ENCODE measurements at regions not wholly inside any gene's neighbourhood (a gene's known extent, or its start where the extent isn't known, plus 50 kb on each side); places are given as distances from the start of the nearest gene placed in this dataset.
A peak's percentile ranks its signal among the peaks of the same experiment; 100 is the strongest.

DNA sequence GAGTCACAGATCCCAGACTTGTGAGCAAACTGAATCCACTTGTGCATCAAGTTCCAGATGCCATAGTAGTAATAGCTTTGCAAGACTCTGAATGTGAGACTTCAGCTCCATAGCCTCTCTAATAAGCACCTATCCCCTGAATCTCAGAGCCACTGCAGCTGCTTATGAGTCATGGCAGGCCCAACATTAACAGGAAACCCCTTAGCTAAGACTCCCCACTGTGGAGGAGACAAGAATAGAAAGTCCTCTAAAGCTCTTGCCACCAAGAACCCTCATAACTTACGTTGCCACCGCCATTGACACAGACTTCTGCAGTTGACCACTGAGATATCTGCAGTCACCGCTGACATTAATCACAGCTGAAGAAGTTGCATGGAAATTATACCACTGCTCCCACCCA is 62.9 kb upstream of the PDE3A start:
- H3K4me2 ChIP-seq (ENCODE audit: low read depth, low read length) = no peak overlapping the region
- TF ChIP-seq CTCF (conservative IDR thresholded peaks at IDR 0.05; ENCODE audit: low read depth, low read length) = no peak
- no peak for TF ChIP-seq CHD1 (IDR thresholded peaks at IDR 0.05; ENCODE audit: low read depth, low read length)
- no peak for TF ChIP-seq ELK1 (IDR thresholded peaks at IDR 0.05; ENCODE audit: borderline replicate concordance, low read depth, low read length)
- no peak for TF ChIP-seq MAFK (IDR thresholded peaks at IDR 0.05; ENCODE audit: low read depth, low read length)
- no peak for TF ChIP-seq CEBPB (IDR thresholded peaks at IDR 0.05; ENCODE audit: low read depth, low read length)
- TF ChIP-seq RFX5 (IDR thresholded peaks at IDR 0.05; ENCODE audit: low read depth, low read length) = no peak
- TF ChIP-seq RAD21 (IDR thresholded peaks at IDR 0.05; ENCODE audit: low read length) = no peak
- no peak for TF ChIP-seq NFE2L2 (IDR thresholded peaks at IDR 0.05; ENCODE audit: low read depth, low read length)
- no peak for TF ChIP-seq RCOR1 (IDR thresholded peaks at IDR 0.05; ENCODE audit: insufficient replicate concordance, low read length)
- no peak for TF ChIP-seq MXI1 (IDR thresholded peaks at IDR 0.05; ENCODE audit: borderline replicate concordance, low read depth, low read length)
- no peak for TF ChIP-seq USF2 (IDR thresholded peaks at IDR 0.05; ENCODE audit: low read depth, low read length)
- TF ChIP-seq POLR2A (IDR thresholded peaks at IDR 0.05; ENCODE audit: low read depth, low read length) = no peak
- TF ChIP-seq FOS (IDR thresholded peaks at IDR 0.05; ENCODE audit: low read depth, low read length) = no peak
- TF ChIP-seq SMC3 (IDR thresholded peaks at IDR 0.05; ENCODE audit: low read depth, low read length) = no peak
- no peak for TF ChIP-seq MAZ (IDR thresholded peaks at IDR 0.05; ENCODE audit: borderline replicate concordance, low read depth, low read length)
- TF ChIP-seq BHLHE40 (IDR thresholded peaks at IDR 0.05; ENCODE audit: low read depth, low read length) = no peak
- no peaks in the 10 kb centered on the region for H3K36me3 ChIP-seq (ENCODE audit: control insufficient read depth, insufficient read depth, low read length)
- H3K56ac ChIP-seq (ENCODE audit: extremely low read depth, insufficient read depth, low read length) = no peak overlapping the region
- no peak overlapping the region for H3K27ac ChIP-seq (ENCODE audit: insufficient read depth, low read length)
- DNase-seq (peak; percentile 2), ATAC-seq (ENCODE audit: low read depth) (no peak)
- no peak overlapping the region for H2AK9ac ChIP-seq (replicated peaks; ENCODE audit: low read depth, low read length, poor library complexity)
- CTCF ChIA-PET = no interaction called here
- no peaks in the 10 kb centered on the region for H3K79me1 ChIP-seq (ENCODE audit: low read depth in 1 of 2, low read length in 2 of 2)
- H4K20me1 ChIP-seq (ENCODE audit: insufficient read depth, low read length) = no peaks in the 10 kb centered on the region
- H3K27me3 ChIP-seq (ENCODE audit: control insufficient read depth, insufficient read depth, low read length) = no peaks in the 10 kb centered on the region
- no peak overlapping the region for H2AK5ac ChIP-seq (ENCODE audit: low read depth, low read length)
- H2BK120ac ChIP-seq (ENCODE audit: low read depth, low read length) = no peak overlapping the region
- H3K14ac ChIP-seq (replicated peaks; ENCODE audit: low read depth, low read length) = no peak overlapping the region
- H2AFZ ChIP-seq (replicated peaks; ENCODE audit: low read length, poor library complexity) = no peak overlapping the region
- no peak overlapping the region for H2BK15ac ChIP-seq (ENCODE audit: low read depth, low read length)
- H2BK5ac ChIP-seq (ENCODE audit: low read depth, low read length, poor library complexity, severe bottlenecking) = no peak overlapping the region
- BruUV-seq (replicated peaks) = no TSS peak
- H3K18ac ChIP-seq (ENCODE audit: low read depth, low read length) = no peak overlapping the region
- no peak overlapping the region for H3K9ac ChIP-seq (ENCODE audit: low read depth, low read length)
- in situ Hi-C loops (cut with MboI; ENCODE audit: low sequenced_read_pairs) (no loop called here), intact Hi-C loops (cut with micrococcal nuclease) (no loop called here), dilution Hi-C loops (cut with HindIII; ENCODE audit: low sequenced_read_pairs, unreplicated experiment) (no loop called here)
- H3K4me3 ChIP-seq (ENCODE audit: insufficient read depth, low read depth, low read length) = no peak overlapping the region
- H3K9me1 ChIP-seq (ENCODE audit: insufficient read depth, low read length) = no peaks in the 10 kb centered on the region
- H3K4me1 ChIP-seq (ENCODE audit: control insufficient read depth, insufficient read depth, low read length) = no peaks in the 10 kb centered on the region
- no peak overlapping the region for H4K8ac ChIP-seq (ENCODE audit: low read depth in 2 of 2, low read length in 2 of 2)
- H3K4ac ChIP-seq (ENCODE audit: low read depth, low read length) = no peak overlapping the region
- no peak overlapping the region for H3K23ac ChIP-seq (ENCODE audit: low read depth, low read length)
- no peak overlapping the region for H4K5ac ChIP-seq (ENCODE audit: low read depth, low read length)
- peaks cover 3% of the 10 kb centered on the region for H3K9me3 ChIP-seq (ENCODE audit: control insufficient read depth, insufficient read depth, low read length)
- no peak overlapping the region for H2BK20ac ChIP-seq (ENCODE audit: low read depth, low read length)
- no CpG with 5 or more reads among the region's 3 CpGs for WGBS, 2 experiments (ENCODE audit: extremely low coverage in 2 of 2, insufficient read length in 1 of 2)
- H4K91ac ChIP-seq (ENCODE audit: insufficient read depth, low read depth, low read length) = no peak overlapping the region
- POLR2A ChIA-PET (ENCODE audit: unreplicated experiment) = no interaction called here
